Heart left ventricle (tissue), 13 donors: ENCODE measurements at regions not wholly inside any gene's neighbourhood (a gene's known extent, or its start where the extent isn't known, plus 50 kb on each side); places are given as distances from the start of the nearest gene placed in this dataset.

ENCODE experiments used
- POLR2A ChIP-seq, 2 donors: fragments of 450-650 bp; IDR thresholded peaks; one replicate each; pipeline ENCODE4 v1.6.1; 2017; ENCODE audit warnings: antibody characterized with exemption in 2 of 2, mild to moderate bottlenecking in 2 of 2, moderate library complexity in 2 of 2
- TF ChIP-seq, protein P1 (sequence below), 12 donors: fragments of 200-600 bp; sonication (generic) in 4 of 12; IDR thresholded peaks; one replicate each; pipeline versions ENCODE4 v1.5.0 to v1.8.0; 2018 to 2022; ENCODE audit warnings: antibody characterized with exemption in 12 of 12, mild to moderate bottlenecking in 5 of 12
- donor health status: ischemic (EF 13 %, LVEDD 7.1; RV severe dilation, severe dysfunction).
- donor health status: DM: no; HTN: yes; CAD: no.
- donor health status: DM: no; HTN: no; CAD: no.
- donor health status: ischemic (EF 25% LVEDD 6.9; RV normal size, moderate dysfunction).
- donor health status: ischemic (EF 25% LVEDD 5.7; RV mildly dilated, moderate dysfunction).
- donor health status: ischemic (EF 35%, LVEDD 5.7; RV mildly dilated, moderate dysfunction).
- donor health status: nonischemic (EF 11% LVEDD 7.7; RV severe dilation, severe dysfunction).
- donor health status: DM: yes; HTN: yes; CAD: no.
- donor health status: PGD.
- donor health status: ischemic (EF 29% LVEDD 5.4; RV normal size, mild dysfunction).
- donor health status: nonischemic (EF 23%, LVEDD 6.1; RV moderate dilation, normal function).

DNA sequence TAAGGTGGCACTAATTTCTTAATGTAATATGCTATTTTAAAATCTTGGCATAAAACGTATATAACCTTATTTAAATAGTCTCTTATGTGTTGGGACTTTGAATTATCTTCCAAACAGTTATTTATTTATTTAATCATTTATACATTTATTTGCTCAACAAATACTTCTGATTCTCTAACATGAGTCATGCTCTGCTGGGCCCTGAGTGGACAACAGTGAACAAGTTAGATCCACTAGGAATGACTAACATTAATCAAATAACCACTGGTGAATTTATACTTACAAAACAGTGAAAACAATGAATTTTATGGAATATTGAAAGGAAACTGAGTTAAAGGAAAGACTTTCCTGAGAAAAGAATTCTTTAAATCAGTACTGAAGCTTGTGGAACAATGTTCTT is 1257.2 kb upstream of the CHAC2 start:
- TF ChIP-seq POLR2A (IDR thresholded peaks at IDR 0.05), result no peak
- TF ChIP-seq, protein P1, sequence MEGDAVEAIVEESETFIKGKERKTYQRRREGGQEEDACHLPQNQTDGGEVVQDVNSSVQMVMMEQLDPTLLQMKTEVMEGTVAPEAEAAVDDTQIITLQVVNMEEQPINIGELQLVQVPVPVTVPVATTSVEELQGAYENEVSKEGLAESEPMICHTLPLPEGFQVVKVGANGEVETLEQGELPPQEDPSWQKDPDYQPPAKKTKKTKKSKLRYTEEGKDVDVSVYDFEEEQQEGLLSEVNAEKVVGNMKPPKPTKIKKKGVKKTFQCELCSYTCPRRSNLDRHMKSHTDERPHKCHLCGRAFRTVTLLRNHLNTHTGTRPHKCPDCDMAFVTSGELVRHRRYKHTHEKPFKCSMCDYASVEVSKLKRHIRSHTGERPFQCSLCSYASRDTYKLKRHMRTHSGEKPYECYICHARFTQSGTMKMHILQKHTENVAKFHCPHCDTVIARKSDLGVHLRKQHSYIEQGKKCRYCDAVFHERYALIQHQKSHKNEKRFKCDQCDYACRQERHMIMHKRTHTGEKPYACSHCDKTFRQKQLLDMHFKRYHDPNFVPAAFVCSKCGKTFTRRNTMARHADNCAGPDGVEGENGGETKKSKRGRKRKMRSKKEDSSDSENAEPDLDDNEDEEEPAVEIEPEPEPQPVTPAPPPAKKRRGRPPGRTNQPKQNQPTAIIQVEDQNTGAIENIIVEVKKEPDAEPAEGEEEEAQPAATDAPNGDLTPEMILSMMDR (IDR thresholded peaks at IDR 0.05), result no peak
